ENCODE measurements at regions not wholly inside any gene's neighbourhood (a gene's known extent, or its start where the extent isn't known, plus 50 kb on each side); places are given as distances from the start of the nearest gene placed in this dataset.

GRCh38 chrX:5068550-5068949 lies 1160.1 kb downstream of the NLGN4X start:
- no peak for DNase-seq (ENCODE audit: low spot score)
- 56% methylated on average over 5 of the region's 5 CpGs for WGBS
- H3K4me1 ChIP-seq (ENCODE audit: control insufficient read depth in 4 of 4, insufficient read depth in 4 of 4, low read length in 3 of 4) = no peaks in the 10 kb centered on the region
- no peaks in the 10 kb centered on the region for H3K27me3 ChIP-seq (ENCODE audit: control insufficient read depth in 4 of 4, insufficient read depth in 4 of 4, low read length in 3 of 4)
- H3K9me3 ChIP-seq (ENCODE audit: control insufficient read depth in 4 of 4, low read length in 3 of 4) = no peaks in the 10 kb centered on the region
- no peak overlapping the region for H3K27ac ChIP-seq (ENCODE audit: low read depth in 1 of 2, low read length in 2 of 2)
- no peak overlapping the region for H3K9ac ChIP-seq (ENCODE audit: low read depth in 1 of 2, low read length in 2 of 2)
- no peak overlapping the region for H3K4me3 ChIP-seq (ENCODE audit: low read depth in 1 of 3, low read length in 3 of 3)
- no peaks in the 10 kb centered on the region for H3K36me3 ChIP-seq (ENCODE audit: control insufficient read depth in 4 of 4, insufficient read depth in 3 of 4, low read depth in 1 of 4, low read length in 3 of 4)
- TF ChIP-seq ATF3 (IDR thresholded peaks at IDR 0.05) = no peak
- TF ChIP-seq CTCF (IDR thresholded peaks at IDR 0.05; ENCODE audit: low read depth, low read length, missing input control) = no peak
- no peak for TF ChIP-seq JUND (IDR thresholded peaks at IDR 0.05)
- TF ChIP-seq HNF4A (conservative IDR thresholded peaks at IDR 0.05) = no peak
- TF ChIP-seq REST (IDR thresholded peaks at IDR 0.05) = no peak
- TF ChIP-seq GABPA (IDR thresholded peaks at IDR 0.05 in 1 of 2, conservative IDR thresholded peaks at IDR 0.05 in 1 of 2) = no peak
- no peak for TF ChIP-seq YY1 (IDR thresholded peaks at IDR 0.05)
- TF ChIP-seq NR2F2 (IDR thresholded peaks at IDR 0.05) = no peak
- no peak for TF ChIP-seq HNF4G (IDR thresholded peaks at IDR 0.05)
- no peak for TF ChIP-seq TAF1 (conservative IDR thresholded peaks at IDR 0.05)
- no peak for TF ChIP-seq MAX (IDR thresholded peaks at IDR 0.05)
- TF ChIP-seq SP1 (IDR thresholded peaks at IDR 0.05) = no peak
- TF ChIP-seq ZBTB33 (IDR thresholded peaks at IDR 0.05) = no peak
- no peak for TF ChIP-seq EGR1 (IDR thresholded peaks at IDR 0.05; ENCODE audit: low read depth in 2 of 2)
- TF ChIP-seq RXRA (IDR thresholded peaks at IDR 0.05) = no peak
- TF ChIP-seq FOXA1 (IDR thresholded peaks at IDR 0.05) = no peak
- no peak for TF ChIP-seq RAD21 (IDR thresholded peaks at IDR 0.05)
- TF ChIP-seq FOXA2 (IDR thresholded peaks at IDR 0.05) = no peak

Data from liver (tissue), 8 donors.